ENCODE measurements at regions not wholly inside any gene's neighbourhood (a gene's known extent, or its start where the extent isn't known, plus 50 kb on each side); places are given as distances from the start of the nearest gene placed in this dataset.
"Not testable (repeated sequence)": the region's sequence is repeated elsewhere in the genome, so short reads cannot be mapped to it uniquely, and the experiment has no call there.

GRCh38 chr19:13652810-13653590 is 111.3 kb upstream of the MRI1 start:
- DNase-seq: no peak

- DNase-seq: no peak
Measured at GRCh38 chr19:13646758-13647157, 117.6 kb upstream of the MRI1 start.

DNA sequence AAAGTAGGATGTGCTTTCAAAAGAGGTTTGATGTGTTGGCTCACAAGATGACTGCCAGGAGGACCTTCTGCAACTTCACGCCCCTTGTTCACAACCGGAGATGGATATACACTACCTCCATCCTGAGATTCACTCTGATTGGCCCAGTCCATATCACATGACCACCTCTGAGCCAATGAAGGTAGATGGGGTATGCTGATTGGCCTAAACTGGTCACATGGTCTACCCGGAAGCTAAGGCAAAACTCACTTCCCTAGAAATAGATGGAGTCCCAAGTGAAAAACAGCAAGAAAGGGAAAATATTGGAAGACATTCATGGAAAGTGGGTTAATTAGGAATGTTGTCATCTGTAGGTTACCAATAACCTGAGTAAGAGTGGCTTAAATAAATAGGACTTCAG is 119.7 kb upstream of the MRI1 start:
- DNase-seq: no peak

GRCh38 chr19:13640611-13641010 is 123.7 kb upstream of the MRI1 start:
- DNase-seq: no peak

GRCh38 chr19:13639342-13639929 is 124.9 kb upstream of the MRI1 start:
- no peak for DNase-seq

DNA sequence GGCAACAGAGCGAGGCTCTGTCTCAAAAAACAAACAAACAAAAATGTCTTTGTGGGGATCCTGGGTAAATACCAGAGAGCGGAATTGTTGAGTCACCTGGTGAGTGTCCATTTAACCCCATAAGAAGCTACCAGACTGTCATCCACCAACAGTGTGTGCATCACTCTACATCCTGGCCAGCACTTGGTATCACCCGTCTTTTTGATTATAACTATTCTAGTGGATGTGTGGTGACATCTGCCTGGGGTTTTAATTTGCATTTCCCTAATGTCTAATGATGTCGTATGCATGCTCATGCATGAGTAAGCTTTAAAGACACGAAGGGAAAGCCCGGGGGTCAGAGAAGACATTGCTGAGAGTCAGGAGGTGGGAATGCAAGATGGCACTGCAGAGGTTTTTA is 126.7 kb upstream of the MRI1 start:
- DNase-seq: peak; percentile 54

DNA sequence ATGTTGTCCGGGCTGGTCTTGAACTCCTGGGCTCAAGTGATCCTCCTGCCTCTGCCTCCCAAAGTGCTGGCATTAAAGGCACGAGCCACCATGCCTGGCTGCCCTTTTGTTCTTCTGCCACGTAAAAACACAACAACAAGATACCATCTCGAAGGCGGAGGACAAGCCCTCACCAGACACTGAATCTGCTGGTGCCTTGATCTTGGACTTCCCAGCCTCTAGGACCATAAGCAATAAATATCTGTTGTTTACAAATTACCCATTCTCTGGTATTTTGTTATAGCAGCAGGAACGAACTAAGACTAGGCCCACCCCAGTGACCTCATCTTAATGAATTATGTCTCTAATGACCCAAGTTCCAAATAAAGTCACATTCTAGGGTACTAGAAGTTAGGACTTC is 128.4 kb upstream of the CACNA1A start:
- DNase-seq: no peak

DNA sequence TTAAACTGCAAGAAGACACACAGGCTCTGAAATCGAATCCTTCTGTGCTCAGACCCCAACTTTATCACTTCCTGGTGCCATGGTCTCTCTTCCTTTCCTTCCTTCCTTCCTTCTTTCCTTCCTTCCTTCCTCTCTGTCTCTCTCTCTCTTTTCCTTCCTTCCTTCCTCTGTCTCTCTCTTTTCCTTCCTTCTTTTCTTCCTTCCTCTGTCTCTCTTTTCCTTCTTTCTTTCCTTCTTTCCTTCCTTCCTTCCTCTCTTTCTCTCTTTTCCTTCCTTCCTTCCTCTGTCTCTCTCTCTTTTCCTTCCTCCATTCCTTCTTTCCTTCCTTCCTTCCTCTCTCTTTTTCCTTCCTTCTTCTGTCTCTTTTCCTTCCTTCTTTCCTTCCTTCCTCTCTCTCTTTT is 127.2 kb upstream of the CACNA1A start:
- no peak for DNase-seq

- peak; percentile 35 for DNase-seq
Measured at GRCh38 chr19:13633109-13633508, 126.8 kb upstream of the CACNA1A start.

- not testable (repeated sequence) for DNase-seq
Measured at GRCh38 chr19:13632164-13632563, 125.9 kb upstream of the CACNA1A start.

DNA sequence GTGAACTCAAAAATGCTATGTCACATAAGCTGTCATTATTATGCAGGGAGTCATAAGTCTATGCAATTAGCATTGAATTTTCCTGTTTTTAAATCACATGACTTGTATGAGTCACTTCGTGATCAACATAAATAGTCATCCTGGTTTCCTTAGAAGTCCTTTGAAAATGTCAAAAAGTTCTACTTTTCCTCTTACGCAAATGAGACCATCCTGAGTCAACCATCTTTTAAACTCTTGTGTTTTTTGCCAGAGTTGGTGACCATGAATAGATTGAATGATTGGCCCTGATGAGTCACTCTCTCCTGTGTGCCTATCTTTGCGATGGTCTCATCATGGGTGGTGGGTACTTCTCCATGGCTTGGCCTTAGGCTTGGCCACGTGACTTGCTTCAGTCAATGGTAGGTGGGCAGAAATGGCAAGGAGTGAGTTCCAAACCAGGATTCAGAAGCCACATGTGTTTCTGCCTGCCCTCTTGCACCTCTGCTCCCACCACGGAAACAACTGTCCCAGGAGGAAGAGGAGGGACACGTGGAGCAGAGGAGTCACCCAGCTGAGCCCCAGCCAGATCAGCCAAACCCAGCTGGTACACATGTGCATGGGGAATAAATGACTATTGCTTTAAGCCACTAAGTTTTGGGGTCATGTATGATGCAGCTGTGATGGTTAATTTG is 123.5 kb upstream of the CACNA1A start:
- peak; percentile 65 for DNase-seq

DNA sequence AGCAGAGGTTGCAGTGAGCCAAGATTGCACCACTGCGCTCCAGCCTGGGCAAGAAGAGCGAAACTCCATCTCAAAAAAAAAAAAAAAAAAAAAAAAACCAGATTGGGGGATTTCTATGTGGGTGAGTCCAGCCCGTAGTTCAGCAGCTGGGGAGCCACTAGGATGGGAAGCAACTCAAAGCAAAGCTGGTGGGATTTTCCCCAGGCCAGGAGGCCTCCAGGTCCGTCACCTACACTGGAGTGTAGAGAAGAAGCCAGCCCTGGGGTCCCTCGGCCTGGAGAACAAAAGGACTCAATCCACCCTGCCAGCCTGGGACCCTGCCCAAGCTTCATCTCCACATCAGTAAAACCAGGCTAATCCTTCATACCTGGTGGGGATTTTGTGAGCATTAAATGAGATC is 121.3 kb upstream of the CACNA1A start:
- DNase-seq: no peak

GRCh38 chr19:13623716-13624710 is 117.7 kb upstream of the CACNA1A start:
- DNase-seq: no peak

GRCh38 chr19:13622766-13623715 is 116.8 kb upstream of the CACNA1A start:
- DNase-seq: no peak

DNA sequence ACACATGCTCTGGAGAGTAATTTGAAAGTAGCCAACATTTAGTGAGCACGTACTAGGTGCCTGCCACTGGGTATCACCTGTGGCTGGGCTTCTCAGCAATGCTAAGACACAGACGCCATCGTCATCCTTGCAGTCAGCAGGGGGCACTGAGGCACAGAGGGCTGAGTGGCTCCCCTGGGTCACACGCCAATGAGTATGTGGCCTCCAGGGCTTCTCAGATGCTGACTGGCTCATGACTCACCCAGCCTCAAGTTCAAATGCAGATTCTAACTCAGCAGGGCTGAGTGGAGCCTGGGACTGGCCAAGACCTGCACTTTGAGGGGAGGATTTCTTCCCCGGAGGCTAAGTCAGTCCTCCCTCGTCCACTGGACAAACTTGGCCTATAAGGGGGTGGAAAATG is 115.1 kb upstream of the CACNA1A start:
- peak; percentile 85 for DNase-seq

DNA sequence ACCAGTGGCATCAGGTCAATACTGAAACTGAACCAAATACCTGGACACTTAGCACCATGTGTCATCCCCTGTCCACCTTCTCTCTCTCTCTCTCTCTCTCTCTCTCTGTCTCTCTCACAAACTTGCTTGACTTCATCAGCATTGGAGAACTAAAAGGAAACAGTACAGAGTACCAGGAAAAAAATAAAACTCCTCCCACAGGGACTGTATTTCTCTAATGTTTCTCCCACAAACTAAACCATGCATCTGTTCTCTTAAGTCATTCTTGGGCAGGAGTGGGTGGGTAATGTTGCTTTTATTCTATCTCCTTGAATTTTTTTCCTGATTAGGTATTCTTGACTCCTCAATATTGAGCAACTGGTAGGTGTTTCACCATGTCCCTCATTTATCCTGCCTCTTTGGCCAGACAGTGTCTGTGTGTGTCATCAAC is 112.9 kb upstream of the CACNA1A start:
- DNase-seq: peak; percentile 61

DNA sequence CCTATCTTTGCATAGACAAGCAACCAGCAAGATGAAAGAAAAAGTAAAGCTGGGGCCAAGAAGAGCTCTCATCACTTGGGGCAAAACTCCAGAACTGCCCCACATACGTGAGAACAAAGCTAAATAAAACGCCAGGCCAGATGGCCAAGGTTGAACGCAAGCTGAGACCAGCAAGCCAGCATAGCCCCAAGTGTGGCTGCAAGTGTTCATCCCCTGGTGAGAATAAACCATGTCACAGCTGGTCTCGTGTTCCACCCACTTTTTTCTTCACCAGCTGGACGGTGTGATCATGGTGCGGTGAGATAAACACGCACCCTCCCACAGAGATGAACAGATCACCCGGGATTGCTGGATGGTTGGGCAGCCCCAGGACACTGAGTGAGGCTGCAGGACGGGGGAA is 109.6 kb upstream of the CACNA1A start:
- no peak for DNase-seq

- DNase-seq: no peak
Measured at GRCh38 chr19:13613447-13613846, 107.2 kb upstream of the CACNA1A start.

DNA sequence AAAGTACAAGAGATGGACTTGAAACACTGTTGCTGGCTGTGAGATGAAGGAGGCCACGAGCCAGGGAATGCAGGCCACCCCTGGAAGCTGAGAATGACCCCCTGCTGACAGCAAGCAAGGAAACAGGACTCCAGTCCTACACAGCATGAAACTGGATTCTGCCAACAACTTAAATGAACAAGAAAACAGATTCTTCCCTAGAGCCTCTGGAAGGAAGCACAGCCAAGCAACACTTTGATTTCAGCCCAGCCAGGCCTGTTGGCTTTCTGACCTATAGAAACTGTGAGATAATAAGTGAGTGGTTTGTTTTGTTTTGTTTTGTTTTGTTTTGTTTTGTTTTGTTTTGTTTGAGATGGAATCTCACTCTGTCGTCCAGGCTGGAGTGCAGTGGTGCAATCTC is 105.3 kb upstream of the CACNA1A start:
- DNase-seq: no peak

GRCh38 chr19:13610039-13610691 is 103.9 kb upstream of the CACNA1A start:
- DNase-seq: no peak

DNA sequence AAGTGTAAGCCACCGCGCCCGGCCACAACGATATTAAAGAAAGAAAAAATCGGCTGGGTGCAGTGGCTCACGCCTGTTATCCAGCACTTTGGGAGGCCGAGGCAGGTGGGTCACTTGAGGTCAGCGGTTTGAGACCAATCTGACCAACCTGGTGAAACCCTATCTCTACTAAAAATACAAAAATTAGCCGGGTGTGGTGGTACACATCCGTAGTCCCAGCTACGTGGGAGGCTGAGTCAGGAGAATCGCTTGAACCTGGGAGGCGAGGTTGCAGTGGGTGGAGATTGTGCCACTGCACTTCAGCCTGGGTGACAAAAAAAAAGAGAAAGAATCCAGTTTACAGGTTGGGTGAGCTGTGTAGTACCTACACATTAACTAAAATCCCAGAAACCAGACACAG is 99.9 kb upstream of the CACNA1A start:
- DNase-seq: no peak

Measured in fibroblast of skin of abdomen (primary cell).